ENCODE measurements at regions not wholly inside any gene's neighbourhood (a gene's known extent, or its start where the extent isn't known, plus 50 kb on each side); places are given as distances from the start of the nearest gene placed in this dataset.

DNA sequence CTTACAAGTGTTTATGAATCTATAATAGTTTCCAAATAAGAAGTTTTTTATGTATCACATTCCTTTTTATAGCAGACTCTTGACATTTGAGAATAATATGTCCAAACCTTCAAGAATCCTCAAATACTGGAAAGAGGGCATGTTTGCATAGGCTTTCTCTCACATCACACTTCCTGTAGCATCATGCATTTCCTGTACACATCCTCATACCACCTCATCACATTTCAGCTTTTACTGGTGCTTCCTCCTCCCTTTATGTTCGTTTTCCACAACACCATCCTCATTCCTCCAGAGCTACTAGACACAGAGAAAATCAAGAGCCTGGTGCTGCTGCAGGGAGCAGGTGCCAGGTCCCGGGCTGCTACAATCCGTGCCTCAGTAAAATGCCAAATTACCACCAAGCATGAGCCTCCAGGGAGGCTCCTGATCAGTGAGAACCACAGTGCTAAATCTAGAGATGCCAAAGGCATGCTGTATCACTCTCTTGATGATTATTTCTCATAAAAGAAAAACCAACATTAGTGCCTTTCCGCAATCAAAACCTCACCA is 137.7 kb upstream of the CYP1B1 start:
- Histone ChIP-seq H3K27me3 (ENCODE audit: insufficient read depth in 3 of 3, low read length in 2 of 3) (no peaks in the 10 kb centered on the region), H3K4me1 (no peaks in the 10 kb centered on the region), H3K9me3 (no peaks in the 10 kb centered on the region), H3K36me3 (ENCODE audit: insufficient read depth in 1 of 2, low read depth in 1 of 2) (no peaks in the 10 kb centered on the region), H3K27ac (no peak overlapping the region), H3K4me3 (no peak overlapping the region)
- DNase-seq, result no peak
- no peak for ATAC-seq
- 40 to 49% (median 41%) methylated on average over 4 of the region's 4 CpGs for WGBS, 3 donors
- intact Hi-C loops (cut with DNase I), result no loop called here
- TF ChIP-seq, protein P1, sequence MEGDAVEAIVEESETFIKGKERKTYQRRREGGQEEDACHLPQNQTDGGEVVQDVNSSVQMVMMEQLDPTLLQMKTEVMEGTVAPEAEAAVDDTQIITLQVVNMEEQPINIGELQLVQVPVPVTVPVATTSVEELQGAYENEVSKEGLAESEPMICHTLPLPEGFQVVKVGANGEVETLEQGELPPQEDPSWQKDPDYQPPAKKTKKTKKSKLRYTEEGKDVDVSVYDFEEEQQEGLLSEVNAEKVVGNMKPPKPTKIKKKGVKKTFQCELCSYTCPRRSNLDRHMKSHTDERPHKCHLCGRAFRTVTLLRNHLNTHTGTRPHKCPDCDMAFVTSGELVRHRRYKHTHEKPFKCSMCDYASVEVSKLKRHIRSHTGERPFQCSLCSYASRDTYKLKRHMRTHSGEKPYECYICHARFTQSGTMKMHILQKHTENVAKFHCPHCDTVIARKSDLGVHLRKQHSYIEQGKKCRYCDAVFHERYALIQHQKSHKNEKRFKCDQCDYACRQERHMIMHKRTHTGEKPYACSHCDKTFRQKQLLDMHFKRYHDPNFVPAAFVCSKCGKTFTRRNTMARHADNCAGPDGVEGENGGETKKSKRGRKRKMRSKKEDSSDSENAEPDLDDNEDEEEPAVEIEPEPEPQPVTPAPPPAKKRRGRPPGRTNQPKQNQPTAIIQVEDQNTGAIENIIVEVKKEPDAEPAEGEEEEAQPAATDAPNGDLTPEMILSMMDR (IDR thresholded peaks at IDR 0.05), result no peak

DNA sequence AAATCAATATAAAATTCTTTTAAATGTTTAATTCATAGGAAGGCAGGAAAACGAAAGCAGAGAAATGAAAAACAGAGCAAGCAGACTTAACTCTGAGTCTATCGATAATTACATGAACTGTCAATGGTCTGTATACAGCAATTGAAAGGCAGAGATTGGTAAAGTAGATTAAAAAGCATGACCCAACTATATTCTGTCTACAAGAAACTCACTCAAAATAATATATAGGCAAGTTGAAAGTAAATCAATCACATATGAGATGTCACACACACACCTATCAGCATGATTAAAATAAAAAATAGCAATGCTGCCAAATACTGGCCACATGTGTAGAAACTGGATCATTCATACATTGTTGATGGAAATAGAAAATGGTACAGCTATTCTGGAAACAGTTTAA is 136.4 kb upstream of the CYP1B1 start:
- Histone ChIP-seq H3K9me3 (no peaks in the 10 kb centered on the region), H3K27ac (no peak overlapping the region), H3K36me3 (ENCODE audit: insufficient read depth in 1 of 2, low read depth in 1 of 2) (no peaks in the 10 kb centered on the region), H3K4me3 (no peak overlapping the region), H3K27me3 (ENCODE audit: insufficient read depth in 3 of 3, low read length in 2 of 3) (no peaks in the 10 kb centered on the region), H3K4me1 (no peaks in the 10 kb centered on the region)
- intact Hi-C loops (cut with DNase I), result no loop called here
- TF ChIP-seq, protein P1 (IDR thresholded peaks at IDR 0.05), result no peak
- ATAC-seq, result no peak
- 92 to 97% (median 96%) methylated on average over 2 of the region's 2 CpGs for WGBS, 3 donors
- no peak for DNase-seq

- intact Hi-C loops (cut with DNase I), result no loop called here
- Histone ChIP-seq H3K36me3 (ENCODE audit: insufficient read depth in 1 of 2, low read depth in 1 of 2) (no peaks in the 10 kb centered on the region), H3K27me3 (ENCODE audit: insufficient read depth in 3 of 3, low read length in 2 of 3) (no peaks in the 10 kb centered on the region), H3K4me1 (no peaks in the 10 kb centered on the region), H3K4me3 (no peak overlapping the region), H3K9me3 (no peaks in the 10 kb centered on the region), H3K27ac (no peak overlapping the region)
- DNase-seq (no peak), ATAC-seq (no peak)
- TF ChIP-seq, protein P1 (IDR thresholded peaks at IDR 0.05), result no peak
- WGBS, 3 donors, result 94 to 98% (median 98%) methylated on average over 1 of the region's 1 CpG
Observed at GRCh38 chr2:38207168-38207567, 131.2 kb upstream of the CYP1B1 start.

DNA sequence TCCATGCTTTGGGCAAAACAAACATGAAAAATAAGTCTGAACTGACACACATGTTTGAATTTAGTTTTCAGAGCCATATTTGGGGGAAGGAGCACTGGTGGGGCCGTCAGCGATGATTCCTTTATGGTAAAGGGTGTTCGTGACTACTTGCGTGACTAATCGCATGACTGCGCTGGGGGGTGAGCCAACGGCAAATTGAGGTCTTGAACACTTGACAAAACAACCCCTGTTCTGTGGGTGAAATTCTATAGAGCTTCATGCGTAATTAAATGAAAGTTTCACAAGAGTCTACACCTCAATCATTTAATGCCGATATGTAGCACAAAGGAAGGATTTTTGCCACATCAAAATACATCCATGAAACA is 127.5 kb upstream of the CYP1B1 start:
- TF ChIP-seq, protein P1 (IDR thresholded peaks at IDR 0.05), result no peak
- 81 to 86% (median 84%) methylated on average over 9 of the region's 9 CpGs for WGBS, 3 donors
- Histone ChIP-seq H3K9me3 (no peaks in the 10 kb centered on the region), H3K4me1 (no peaks in the 10 kb centered on the region), H3K36me3 (ENCODE audit: insufficient read depth in 1 of 2, low read depth in 1 of 2) (no peaks in the 10 kb centered on the region), H3K27me3 (ENCODE audit: insufficient read depth in 3 of 3, low read length in 2 of 3) (no peaks in the 10 kb centered on the region), H3K27ac (no peak overlapping the region), H3K4me3 (no peak overlapping the region)
- intact Hi-C loops (cut with DNase I), result no loop called here
- ATAC-seq, result no peak
- DNase-seq, result no peak

DNA sequence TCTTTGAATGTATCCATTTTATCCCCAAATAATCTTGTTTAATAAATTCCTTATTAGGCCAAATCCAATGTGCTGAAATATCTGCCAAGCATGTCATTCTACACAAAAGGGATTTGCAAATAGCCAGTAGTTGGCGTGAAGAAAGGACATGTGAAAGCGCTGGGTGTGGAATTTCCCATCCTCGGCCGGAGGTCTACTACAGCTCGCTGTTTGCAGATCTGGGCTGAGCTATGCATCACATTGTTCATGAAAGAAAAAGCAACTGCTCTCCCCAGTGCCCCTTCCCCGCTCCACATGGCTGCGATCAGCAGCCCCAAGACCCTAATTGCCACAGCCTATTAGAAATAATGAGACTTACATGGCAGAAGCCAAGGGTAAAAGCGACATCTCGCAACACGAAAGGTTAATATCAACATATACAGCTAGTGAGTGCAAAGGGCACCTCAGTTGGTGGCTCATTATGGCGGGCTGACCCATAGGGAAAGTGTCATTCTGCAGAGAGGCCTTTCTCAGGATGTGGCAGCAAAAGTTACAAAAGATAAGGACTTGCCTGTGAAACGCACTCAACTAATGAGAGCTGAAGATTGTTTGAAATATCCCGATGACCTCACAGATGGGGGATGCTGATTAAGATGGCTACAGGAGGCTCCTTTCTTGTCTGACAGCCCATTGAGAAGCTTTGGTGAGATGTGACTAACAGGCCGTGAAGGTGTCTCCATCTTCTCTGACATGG is 126.9 kb upstream of the CYP1B1 start:
- DNase-seq (no peak), ATAC-seq (no peak)
- intact Hi-C loops (cut with DNase I), result no loop called here
- Histone ChIP-seq H3K9me3 (no peaks in the 10 kb centered on the region), H3K27me3 (ENCODE audit: insufficient read depth in 3 of 3, low read length in 2 of 3) (no peaks in the 10 kb centered on the region), H3K27ac (no peak overlapping the region), H3K4me1 (no peaks in the 10 kb centered on the region), H3K4me3 (no peak overlapping the region), H3K36me3 (ENCODE audit: insufficient read depth in 1 of 2, low read depth in 1 of 2) (no peaks in the 10 kb centered on the region)
- 88 to 90% (median 89%) methylated on average over 14 of the region's 14 CpGs for WGBS, 3 donors
- TF ChIP-seq, protein P1 (IDR thresholded peaks at IDR 0.05), result no peak
